ENCODE measurements at regions not wholly inside any gene's neighbourhood (a gene's known extent, or its start where the extent isn't known, plus 50 kb on each side); places are given as distances from the start of the nearest gene placed in this dataset.
"Not testable (repeated sequence)": the region's sequence is repeated elsewhere in the genome, so short reads cannot be mapped to it uniquely, and the experiment has no call there.

DNA sequence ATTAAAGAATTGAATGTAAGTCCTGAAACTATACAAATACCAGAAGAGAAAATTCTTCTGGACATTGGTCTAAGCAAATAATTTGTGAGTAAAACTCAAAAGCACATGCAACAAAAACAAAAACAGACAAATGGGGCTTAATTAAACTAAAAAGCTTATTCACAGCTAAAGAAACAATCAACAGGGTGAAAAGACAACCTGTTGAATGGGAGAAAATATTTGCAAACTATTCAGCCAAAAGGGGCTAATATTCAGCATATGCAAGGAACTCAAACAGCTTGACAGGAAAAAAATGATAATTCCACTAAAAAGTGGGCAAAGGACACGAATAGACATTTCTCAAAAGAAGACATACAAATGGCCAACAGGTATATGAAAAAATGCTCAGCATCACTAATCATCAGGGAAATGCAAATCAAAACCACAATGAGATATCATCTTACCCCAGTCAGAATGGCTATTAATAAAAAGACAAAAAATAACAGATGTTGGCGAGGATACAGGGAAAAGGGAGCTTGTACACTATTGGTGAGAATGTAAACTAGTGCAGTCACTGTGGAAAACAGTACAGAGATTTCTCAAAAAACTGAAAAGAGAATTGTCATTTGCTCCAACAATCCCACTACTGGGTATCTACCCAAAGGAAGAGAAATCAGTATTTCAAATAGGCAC lies 177.5 kb upstream of the RTL1 start:
- DNase-seq (ENCODE audit: low read depth in 2 of 2): no peak

GRCh38 chr14:101082036-101082435 lies 178.5 kb upstream of the RTL1 start:
- DNase-seq (ENCODE audit: low read depth in 2 of 2): no peak

- no peak for DNase-seq (ENCODE audit: low read depth in 2 of 2)
These were observed 179.2 kb upstream of the RTL1 start for GRCh38 chr14:101082436-101083384.

GRCh38 chr14:101083564-101084435 lies 180.3 kb upstream of the RTL1 start:
- DNase-seq (ENCODE audit: low read depth in 2 of 2): no peak

GRCh38 chr14:101084436-101084826 lies 180.9 kb upstream of the RTL1 start:
- DNase-seq (ENCODE audit: low read depth in 2 of 2): no peak

DNA sequence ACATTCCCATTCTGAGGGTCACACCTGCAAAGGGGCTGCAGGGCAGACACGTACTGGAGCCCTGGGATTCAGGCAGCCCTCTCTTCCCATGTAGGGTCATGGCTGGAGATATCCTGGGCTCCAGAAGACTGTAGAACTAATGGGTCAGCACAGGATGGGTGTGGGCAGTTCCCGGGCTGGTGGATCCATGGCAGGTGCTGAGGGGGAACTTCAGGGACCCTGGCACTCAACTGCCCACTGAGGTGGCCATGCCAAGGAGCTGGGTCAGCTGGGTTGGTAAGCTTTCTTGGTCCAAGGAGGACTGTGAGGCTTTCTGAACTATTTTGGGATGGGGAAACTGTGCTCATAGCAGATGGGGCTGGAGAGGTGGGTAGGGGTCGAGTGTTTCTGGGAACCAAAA lies 183.4 kb upstream of the RTL1 start:
- DNase-seq (ENCODE audit: low read depth in 2 of 2): no peak

DNA sequence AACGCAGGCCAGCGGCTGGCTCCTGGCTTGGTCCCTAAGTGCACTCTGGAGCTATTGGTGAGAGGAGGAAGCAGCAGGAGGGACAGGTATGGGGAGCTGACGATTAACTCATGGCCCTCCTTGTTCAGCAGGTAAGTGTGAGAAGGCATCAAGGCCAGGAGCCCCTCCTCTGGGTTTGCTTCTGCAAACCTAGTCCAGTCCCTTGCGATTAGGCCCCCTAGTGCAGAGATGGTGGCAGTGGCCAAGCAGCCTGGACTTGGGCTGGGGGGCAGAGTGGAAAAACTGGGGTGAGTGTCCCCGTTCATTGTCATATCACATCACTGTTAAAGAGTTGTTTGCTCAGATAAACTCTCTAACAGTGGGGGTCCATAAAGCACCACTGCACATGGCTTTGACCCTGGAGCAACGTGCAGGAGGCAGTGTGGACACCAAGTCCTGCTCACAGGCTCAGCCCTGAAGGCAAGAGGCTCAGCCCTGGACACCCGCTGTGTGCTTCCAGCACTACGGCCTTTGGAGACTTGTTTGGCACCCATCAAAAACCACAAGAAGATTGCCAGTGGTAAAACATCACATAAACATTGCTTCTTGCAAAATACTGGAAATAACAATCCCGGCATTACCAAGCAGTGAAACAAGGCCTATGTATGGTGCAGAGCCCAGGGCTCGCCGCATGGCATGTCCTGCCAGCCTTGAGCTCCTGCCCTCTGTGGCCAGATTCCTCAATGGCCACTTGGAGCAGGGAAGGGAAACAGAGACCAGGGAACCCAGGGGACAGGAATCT lies 184.3 kb upstream of the RTL1 start:
- DNase-seq (ENCODE audit: low read depth in 2 of 2): no peak

- DNase-seq (ENCODE audit: low read depth in 2 of 2): no peak
These were observed 184.8 kb upstream of the RTL1 start for GRCh38 chr14:101088395-101088667.

- no peak for DNase-seq (ENCODE audit: low read depth in 2 of 2)
These were observed 185.2 kb upstream of the RTL1 start for GRCh38 chr14:101088714-101089113.

- DNase-seq (ENCODE audit: low read depth in 2 of 2): not testable (repeated sequence)
These were observed 187.0 kb upstream of the RTL1 start for GRCh38 chr14:101090478-101090877.

DNA sequence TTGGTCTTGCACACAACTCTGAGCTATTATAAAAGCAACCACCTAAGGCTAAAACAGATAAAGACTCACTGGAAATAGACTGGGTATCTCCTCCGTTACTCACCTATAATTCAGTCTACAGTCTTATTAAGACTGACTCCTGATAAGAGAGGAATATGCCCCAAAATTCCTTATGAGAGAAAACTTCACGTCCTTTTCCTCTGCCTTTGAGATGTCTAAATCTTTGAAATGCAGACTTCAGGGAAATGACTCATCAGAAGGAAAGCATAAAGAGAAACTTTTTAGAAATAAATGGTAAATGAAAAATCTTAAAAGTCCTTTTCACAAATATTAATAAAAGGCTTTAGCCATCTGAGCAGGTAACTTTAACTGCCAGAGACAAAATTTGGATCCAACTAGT lies 187.5 kb upstream of the RTL1 start:
- no peak for DNase-seq (ENCODE audit: low read depth in 2 of 2)

GRCh38 chr14:101094916-101095315 lies 191.4 kb upstream of the RTL1 start:
- not testable (repeated sequence) for DNase-seq (ENCODE audit: low read depth in 2 of 2)

- no peak for DNase-seq (ENCODE audit: low read depth in 2 of 2)
These were observed 193.0 kb upstream of the RTL1 start for GRCh38 chr14:101096551-101096950.

DNA sequence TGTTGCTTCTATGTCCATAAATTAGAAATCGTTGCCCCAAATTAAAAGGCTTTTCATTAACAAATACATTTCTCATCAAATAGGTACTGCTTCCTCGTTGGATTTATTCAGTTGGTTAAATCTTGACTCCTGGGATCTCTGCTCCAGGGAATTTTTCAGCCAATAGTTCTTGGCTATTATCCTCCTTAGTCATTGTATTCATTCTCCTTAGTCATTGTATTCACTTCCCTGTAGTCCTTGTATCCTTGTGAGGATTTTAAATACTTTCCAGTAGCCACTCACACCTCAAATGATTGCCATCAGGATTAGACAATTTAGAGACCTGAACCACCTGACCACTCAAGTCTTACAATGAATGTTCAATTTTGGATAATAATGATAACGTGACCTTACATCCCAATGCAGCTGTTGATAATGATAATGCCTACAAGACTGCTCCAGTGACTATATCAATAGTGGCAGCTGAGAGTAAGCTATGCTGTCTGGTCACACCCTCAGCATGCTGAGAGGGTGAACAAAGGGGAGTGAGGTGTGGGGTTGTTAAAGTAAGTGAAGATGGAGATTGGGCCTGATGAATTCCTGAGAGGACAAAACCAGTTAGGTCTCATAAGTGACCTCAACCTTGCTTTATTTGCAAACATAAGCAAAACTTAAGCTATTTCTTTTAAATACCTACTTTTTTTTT lies 193.7 kb upstream of the RTL1 start:
- DNase-seq (ENCODE audit: low read depth in 2 of 2): no peak

DNA sequence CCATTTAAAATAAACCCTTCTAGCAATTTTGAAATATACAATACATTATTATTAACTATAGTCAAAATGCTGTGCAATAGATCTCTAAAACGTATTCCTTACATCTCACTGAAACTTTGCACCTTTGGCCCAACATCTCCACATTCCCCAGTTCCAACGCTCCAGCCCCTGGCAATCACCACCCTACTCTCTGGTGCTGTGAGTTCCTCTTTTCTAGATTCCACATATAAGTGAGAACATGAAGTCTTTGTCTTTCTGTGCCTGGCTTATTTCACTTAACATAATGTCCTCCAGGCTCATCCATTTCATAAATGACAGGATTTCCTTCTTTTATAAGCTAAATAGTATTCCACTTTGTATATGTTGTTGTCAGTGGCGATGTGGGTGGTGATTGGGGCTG lies 194.7 kb upstream of the RTL1 start:
- no peak for DNase-seq (ENCODE audit: low read depth in 2 of 2)

GRCh38 chr14:101098641-101099040 lies 195.1 kb upstream of the RTL1 start:
- no peak for DNase-seq (ENCODE audit: low read depth in 2 of 2)

GRCh38 chr14:101101456-101102056 lies 198.0 kb upstream of the RTL1 start:
- DNase-seq (ENCODE audit: low read depth in 2 of 2): no peak

- DNase-seq (ENCODE audit: low read depth in 2 of 2): no peak
These were observed 199.4 kb upstream of the RTL1 start for GRCh38 chr14:101102875-101103274.

DNA sequence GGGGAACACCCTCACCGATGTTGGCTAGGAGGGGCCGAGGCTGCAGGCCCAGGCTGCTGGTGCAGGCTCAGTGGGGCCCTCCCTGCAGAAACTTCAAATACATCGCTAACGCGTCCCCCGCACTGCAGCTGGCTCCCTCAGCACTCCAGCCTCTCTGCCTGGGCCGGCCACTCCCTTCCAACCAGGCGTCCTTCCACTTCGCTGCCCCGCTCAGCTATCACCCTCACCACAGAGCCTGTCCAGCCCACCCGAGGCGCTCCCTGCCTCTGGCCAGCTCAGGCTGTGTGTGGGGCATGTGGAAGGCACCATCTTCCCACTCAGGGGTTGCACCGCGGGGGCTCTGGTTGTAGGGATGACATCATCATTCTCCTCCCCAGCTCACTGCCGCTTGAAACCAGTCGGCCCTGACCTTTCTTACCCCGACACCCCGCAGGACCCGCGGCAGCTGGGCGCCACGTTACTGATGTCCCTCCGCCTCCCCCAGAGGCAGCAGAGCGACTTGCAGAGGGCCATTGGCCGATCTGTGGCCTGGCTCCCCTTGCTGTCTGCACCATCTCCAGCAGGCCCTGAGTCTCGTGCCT lies 199.9 kb upstream of the RTL1 start:
- no peak for DNase-seq (ENCODE audit: low read depth in 2 of 2)

- DNase-seq (ENCODE audit: low read depth in 2 of 2): no peak
These were observed 201.0 kb upstream of the RTL1 start for GRCh38 chr14:101104485-101104884.
